Gastroesophageal sphincter (tissue), 3 donors: ENCODE measurements at regions not wholly inside any gene's neighbourhood (a gene's known extent, or its start where the extent isn't known, plus 50 kb on each side); places are given as distances from the start of the nearest gene placed in this dataset.

ENCODE experiments used
- POLR2A ChIP-seq, 2 donors: fragments of 450-650 bp; IDR thresholded peaks; one replicate each; pipeline ENCODE4 v1.6.1; 2017; ENCODE audit warnings: antibody characterized with exemption in 2 of 2, mild to moderate bottlenecking in 2 of 2, moderate library complexity in 1 of 2
- POLR2AphosphoS5 ChIP-seq: sonication (generic); formaldehyde crosslinking; IDR thresholded peaks from one replicate; pipeline ENCODE4 v1.6.1; 2017; ENCODE audit warnings: antibody characterized with exemption
- TF ChIP-seq, protein P1 (sequence below), 4 experiments: fragments of 200-600 bp in 2 of 4; fragments of 450-650 bp in 2 of 4; sonication (generic) in 1 of 4; IDR thresholded peaks; one replicate each; pipeline ENCODE4 v1.5.1; 2017 to 2019; ENCODE audit warnings: antibody characterized with exemption in 4 of 4, mild to moderate bottlenecking in 2 of 4, moderate library complexity in 2 of 4

DNA sequence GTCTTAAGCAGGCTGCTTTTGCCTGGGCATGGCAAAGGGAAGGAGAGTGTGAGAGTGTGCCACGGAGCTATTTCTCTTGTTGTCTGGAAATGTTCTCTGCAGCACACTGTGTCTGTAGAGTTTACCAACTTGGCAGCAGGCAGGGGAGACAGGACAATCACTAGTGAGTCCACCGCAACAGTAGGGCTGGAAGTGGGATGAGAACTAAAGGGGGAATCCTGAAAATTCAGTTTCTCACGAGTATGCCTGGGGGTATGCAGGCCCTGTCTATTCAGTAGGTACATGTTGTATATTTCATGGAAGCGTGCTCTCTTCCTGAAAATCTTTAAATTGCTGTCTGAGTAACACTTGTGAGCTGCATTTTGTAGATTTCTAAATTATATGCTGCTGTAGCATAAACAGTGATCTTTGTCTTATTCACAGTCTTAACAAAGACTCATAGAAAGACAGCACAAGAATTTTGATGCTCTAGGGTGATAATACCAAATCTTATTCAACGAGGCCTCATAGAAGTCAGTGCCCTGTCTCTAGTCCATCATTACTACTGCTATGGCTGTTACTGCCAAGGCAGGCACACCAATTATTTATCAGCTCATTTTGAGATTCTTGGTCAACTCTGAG lies 200.4 kb upstream of the LEF1 start:
- TF ChIP-seq POLR2A (IDR thresholded peaks at IDR 0.05), result no peak
- TF ChIP-seq, protein P1, sequence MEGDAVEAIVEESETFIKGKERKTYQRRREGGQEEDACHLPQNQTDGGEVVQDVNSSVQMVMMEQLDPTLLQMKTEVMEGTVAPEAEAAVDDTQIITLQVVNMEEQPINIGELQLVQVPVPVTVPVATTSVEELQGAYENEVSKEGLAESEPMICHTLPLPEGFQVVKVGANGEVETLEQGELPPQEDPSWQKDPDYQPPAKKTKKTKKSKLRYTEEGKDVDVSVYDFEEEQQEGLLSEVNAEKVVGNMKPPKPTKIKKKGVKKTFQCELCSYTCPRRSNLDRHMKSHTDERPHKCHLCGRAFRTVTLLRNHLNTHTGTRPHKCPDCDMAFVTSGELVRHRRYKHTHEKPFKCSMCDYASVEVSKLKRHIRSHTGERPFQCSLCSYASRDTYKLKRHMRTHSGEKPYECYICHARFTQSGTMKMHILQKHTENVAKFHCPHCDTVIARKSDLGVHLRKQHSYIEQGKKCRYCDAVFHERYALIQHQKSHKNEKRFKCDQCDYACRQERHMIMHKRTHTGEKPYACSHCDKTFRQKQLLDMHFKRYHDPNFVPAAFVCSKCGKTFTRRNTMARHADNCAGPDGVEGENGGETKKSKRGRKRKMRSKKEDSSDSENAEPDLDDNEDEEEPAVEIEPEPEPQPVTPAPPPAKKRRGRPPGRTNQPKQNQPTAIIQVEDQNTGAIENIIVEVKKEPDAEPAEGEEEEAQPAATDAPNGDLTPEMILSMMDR (IDR thresholded peaks at IDR 0.05), result no peak
- TF ChIP-seq POLR2AphosphoS5, result no peak
